MCF 10A (cell line): ENCODE measurements at regions not wholly inside any gene's neighbourhood (a gene's known extent, or its start where the extent isn't known, plus 50 kb on each side); places are given as distances from the start of the nearest gene placed in this dataset.

ENCODE experiments used
- BruUV-seq: library from RNA; stranded (reverse); fragments of 400-500 nt; replicated peaks from 2 replicates; lab custom pipeline; 2021; lab: Mats Ljungman, UMichigan
- CTCF ChIA-PET: fragments of 300-600 bp; sonication (Branson Sonifier 250); formaldehyde crosslinking; extraction: SDS; loops from one replicate; lab custom pipeline; 2021; ENCODE audit warnings: antibody characterized with exemption, inconsistent platforms; lab: Yijun Ruan, JAX
- POLR2A ChIA-PET: fragments of 300-600, 350-650 bp; sonication (Branson Sonifier 250); formaldehyde crosslinking; extraction: SDS; loops from one replicate; lab custom pipeline; 2020; ENCODE audit warnings: antibody characterized with exemption, inconsistent platforms; lab: Yijun Ruan, JAX
- DNase-seq: peaks from one replicate; pipeline ENCODE4 v3.0.0-alpha.2; 2018; ENCODE audit not compliant: unreplicated experiment
- H3K27ac Mint-ChIP-seq: one replicate; pipeline ENCODE4 v1.8.0; 2022; ENCODE audit warnings: mild to moderate bottlenecking, low read depth, mixed read lengths; ENCODE audit not compliant: unreplicated experiment
- H3K27me3 Mint-ChIP-seq: one replicate; pipeline ENCODE4 v1.8.0; 2022; ENCODE audit warnings: mixed read lengths; ENCODE audit not compliant: insufficient read depth, unreplicated experiment
- H3K36me3 Mint-ChIP-seq: one replicate; pipeline ENCODE4 v1.8.0; 2022; ENCODE audit warnings: mild to moderate bottlenecking, moderate library complexity, mixed read lengths; ENCODE audit not compliant: insufficient read depth, unreplicated experiment
- H3K4me1 Mint-ChIP-seq: one replicate; pipeline ENCODE4 v1.8.0; 2022; ENCODE audit warnings: mixed read lengths; ENCODE audit not compliant: insufficient read depth, unreplicated experiment
- H3K4me3 Mint-ChIP-seq: one replicate; pipeline ENCODE4 v1.8.0; 2022; ENCODE audit warnings: mild to moderate bottlenecking, moderate library complexity, mixed read lengths; ENCODE audit not compliant: unreplicated experiment
- H3K9me3 Mint-ChIP-seq: one replicate; pipeline ENCODE4 v1.8.0; 2022; ENCODE audit warnings: mixed read lengths; ENCODE audit not compliant: unreplicated experiment
- CTCF ChIP-seq: fragments of 200-600 bp; IDR thresholded peaks from one replicate; pipeline ENCODE4 v1.8.0; 2022; ENCODE audit warnings: antibody characterized with exemption, mild to moderate bottlenecking; ENCODE audit not compliant: unreplicated experiment
- intact Hi-C: fragments of 100-400 bp; cut with micrococcal nuclease; formaldehyde crosslinking; loops from 2 replicates; pipeline ENCODE4 v1.14.1; 2022

DNA sequence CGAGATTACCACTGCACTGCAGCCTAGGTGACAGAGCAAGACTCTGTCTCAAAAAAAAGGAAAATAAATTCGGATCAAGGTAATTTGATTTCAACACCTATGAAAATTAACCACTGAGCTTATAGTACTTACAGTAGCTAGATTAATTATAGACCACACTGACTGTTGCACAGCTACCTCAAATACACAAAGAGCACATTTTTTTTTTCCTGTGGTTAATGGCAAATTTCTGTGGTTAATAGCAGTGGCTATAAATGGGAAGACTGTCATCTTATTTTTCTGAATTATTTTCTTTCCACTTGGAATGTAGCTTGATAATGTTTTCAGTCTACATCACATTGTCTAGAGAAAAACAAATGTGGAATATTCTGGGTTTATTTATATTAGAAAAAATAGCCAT lies 1661.6 kb upstream of the PCDH7 start:
- no TSS peak for BruUV-seq
- Mint-ChIP-seq H3K9me3 (no peaks in the 10 kb centered on the region), H3K4me3 (no peak overlapping the region), H3K27ac (no peak overlapping the region), H3K36me3 (no peaks in the 10 kb centered on the region), H3K4me1 (no peaks in the 10 kb centered on the region), H3K27me3 (no peaks in the 10 kb centered on the region)
- intact Hi-C loops = no loop called here
- CTCF ChIA-PET = no interaction called here
- no peak for DNase-seq
- POLR2A ChIA-PET = no interaction called here
- TF ChIP-seq CTCF = no peak

- no peaks in the 10 kb centered on the region for H3K4me1 Mint-ChIP-seq
- no peaks in the 10 kb centered on the region for H3K27me3 Mint-ChIP-seq
- BruUV-seq = no TSS peak
- H3K36me3 Mint-ChIP-seq = no peaks in the 10 kb centered on the region
- intact Hi-C loops = no loop called here
- peaks cover 5% of the 10 kb centered on the region for H3K9me3 Mint-ChIP-seq
- ChIA-PET POLR2A (no interaction called here), CTCF (interaction anchor here (0.6 kb wide), 1 partner anchor 689 kb away, joined by 3 read pairs; no protein-coding TSS in a partner anchor)
- TF ChIP-seq CTCF = no peak
- no peak overlapping the region for H3K27ac Mint-ChIP-seq
- DNase-seq = no peak
- no peak overlapping the region for H3K4me3 Mint-ChIP-seq
These were observed 1653.3 kb upstream of the PCDH7 start for GRCh38 chr4:29066861-29067260.

DNA sequence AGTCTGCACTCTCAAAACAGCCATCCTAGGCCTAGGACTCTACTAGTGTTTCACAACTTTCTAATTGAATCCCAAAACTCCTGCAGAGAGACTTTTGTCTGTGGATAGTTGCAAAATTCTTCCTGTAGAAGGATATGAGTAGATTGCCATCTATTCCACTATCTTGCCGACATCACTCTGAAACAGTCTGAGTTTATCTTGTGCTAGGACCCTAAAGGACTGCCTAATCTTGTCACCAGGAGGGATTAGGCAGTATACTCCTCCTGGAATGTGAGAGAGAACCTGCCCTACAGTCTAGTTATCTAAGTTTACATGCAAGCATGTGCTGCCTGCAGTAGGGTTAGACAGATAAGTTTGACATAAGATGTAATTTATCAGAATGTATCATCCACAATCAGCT lies 1646.6 kb upstream of the PCDH7 start:
- ChIA-PET CTCF (no interaction called here), POLR2A (no interaction called here)
- no TSS peak for BruUV-seq
- Mint-ChIP-seq H3K36me3 (no peaks in the 10 kb centered on the region), H3K27ac (no peak overlapping the region), H3K9me3 (peaks cover 5% of the 10 kb centered on the region), H3K27me3 (no peaks in the 10 kb centered on the region), H3K4me1 (no peaks in the 10 kb centered on the region), H3K4me3 (no peak overlapping the region)
- intact Hi-C loops = no loop called here
- no peak for DNase-seq
- no peak for TF ChIP-seq CTCF

- H3K27me3 Mint-ChIP-seq = no peaks in the 10 kb centered on the region
- POLR2A ChIA-PET = interaction anchor here (0.7 kb wide), 1 partner anchor 332 kb away, joined by 3 read pairs; no protein-coding TSS in a partner anchor
- no peaks in the 10 kb centered on the region for H3K36me3 Mint-ChIP-seq
- intact Hi-C loops = loop anchor here (5.0 kb wide), 1 partner anchor 848 kb away; no protein-coding TSS in a partner anchor
- peaks cover 5% of the 10 kb centered on the region for H3K9me3 Mint-ChIP-seq
- TF ChIP-seq CTCF = no peak
- H3K4me1 Mint-ChIP-seq = no peaks in the 10 kb centered on the region
- H3K27ac Mint-ChIP-seq = no peak overlapping the region
- no peak overlapping the region for H3K4me3 Mint-ChIP-seq
- BruUV-seq = no TSS peak
- DNase-seq = no peak
- CTCF ChIA-PET = interaction anchor here (0.6 kb wide), 1 partner anchor 1391 kb away, joined by 4 read pairs; no protein-coding TSS in a partner anchor
These were observed 1644.8 kb upstream of the PCDH7 start for GRCh38 chr4:29075366-29075765.
